ENCODE measurements at regions not wholly inside any gene's neighbourhood (a gene's known extent, or its start where the extent isn't known, plus 50 kb on each side); places are given as distances from the start of the nearest gene placed in this dataset.
"Not testable (repeated sequence)": the region's sequence is repeated elsewhere in the genome, so short reads cannot be mapped to it uniquely, and the experiment has no call there.

DNA sequence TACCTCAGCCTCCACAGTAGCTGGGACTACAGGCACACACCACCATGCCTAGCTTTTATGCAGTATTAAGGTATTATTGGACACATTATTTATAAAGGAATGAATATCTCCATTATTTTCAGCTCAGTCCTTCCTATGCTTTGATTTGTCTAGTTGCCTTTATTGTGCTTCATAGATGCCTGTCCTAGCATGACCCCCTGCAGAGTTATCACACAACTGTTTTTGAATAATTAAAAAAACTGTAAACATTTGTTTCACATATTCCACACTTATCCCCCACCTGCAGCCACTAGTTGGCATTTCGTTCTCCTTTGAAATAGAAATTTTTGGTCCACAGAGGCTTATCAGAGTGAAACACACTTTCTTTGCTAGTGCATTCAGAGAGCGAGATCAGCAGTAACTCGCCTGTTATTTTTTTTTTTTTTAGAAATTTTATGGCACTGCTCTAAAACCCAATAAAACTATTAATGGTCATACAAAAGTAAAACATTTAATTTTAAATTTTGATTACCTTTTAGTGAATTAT is 151.8 kb upstream of the RASA1 start:
- DNase-seq: no peak

DNA sequence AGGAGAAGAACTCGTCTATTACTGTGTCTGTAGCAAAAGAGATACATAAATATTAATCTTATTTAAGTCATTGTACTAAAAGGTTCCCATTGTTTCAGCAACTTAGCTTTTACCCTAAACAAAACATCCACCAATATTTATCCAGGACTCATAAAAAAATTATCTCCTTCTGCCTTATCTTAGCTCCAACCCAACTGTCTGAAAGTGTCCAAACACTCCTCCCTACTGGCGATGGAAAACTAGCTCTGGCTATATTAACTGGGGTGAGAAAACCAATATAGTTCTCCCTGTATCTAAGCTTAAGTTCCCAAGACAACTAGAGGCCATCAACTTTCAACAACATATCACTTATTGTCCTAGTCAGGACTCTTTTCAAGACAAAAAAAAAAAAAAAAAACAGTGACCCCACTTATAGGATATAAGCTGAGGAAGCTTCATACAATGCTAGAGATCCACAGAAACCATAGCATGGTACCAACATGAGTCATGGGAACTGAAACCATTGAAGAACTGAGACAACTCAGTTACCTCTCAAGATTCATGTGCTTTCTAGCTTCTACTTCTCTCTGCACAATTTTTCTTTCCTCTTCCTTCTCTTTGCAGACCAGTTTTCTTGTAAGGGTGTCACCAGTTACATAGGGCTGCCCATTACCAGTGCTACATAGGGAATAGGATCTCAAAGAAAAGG is 150.7 kb upstream of the RASA1 start:
- DNase-seq: no peak

DNA sequence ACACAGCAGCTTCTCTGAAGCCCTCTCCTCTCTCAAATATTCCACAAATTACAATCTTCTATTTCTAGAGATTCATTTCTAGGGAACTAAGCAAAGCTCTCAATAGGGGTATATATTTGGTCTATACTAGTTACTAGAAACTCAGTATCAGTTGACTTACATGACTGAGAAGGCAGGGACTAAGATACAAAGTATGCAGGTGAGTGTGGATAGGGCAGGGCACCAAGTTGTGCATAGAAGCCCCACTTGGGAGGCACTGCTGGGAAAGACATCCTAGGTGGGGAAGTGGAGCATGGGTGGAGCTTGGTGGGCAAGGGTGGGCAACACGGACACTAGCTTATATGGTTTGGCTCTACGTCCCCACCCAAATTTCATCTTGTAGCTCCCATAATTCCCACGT is 148.1 kb upstream of the RASA1 start:
- DNase-seq: no peak

DNA sequence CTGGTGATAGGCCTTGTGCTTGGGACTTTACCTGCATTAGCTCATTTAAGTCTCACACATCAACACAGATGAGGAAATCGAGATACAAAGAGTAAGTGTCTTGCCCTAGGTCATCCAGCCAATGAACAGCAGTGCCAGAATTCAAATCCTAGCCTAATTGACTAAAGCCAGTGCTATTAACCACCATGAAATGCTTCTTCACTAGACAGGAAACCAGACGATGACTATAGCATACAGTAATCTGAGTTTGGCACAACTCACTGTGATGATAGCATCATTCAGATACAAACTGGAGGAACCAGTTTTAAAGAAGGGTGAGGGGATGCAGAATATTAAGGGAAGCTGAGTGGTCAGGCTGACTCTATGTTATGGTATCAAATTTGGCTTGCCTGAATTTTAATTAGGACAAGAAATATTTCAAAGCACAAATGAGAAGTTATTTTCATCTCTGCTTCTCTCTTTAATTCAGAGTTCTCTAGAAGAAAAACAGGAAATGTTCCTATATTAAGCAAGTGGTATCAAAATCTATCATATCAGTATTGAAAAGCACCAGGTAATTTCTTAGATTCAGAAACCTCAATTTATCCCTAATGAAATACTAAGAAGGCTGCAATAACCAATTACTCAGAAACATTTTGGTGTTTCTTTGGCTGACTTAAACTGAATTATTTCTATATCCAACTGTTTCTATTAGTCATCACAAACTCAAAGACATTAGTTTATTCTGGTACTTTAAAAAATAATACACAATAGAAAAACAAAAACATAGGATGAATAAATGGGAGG is 147.0 kb upstream of the RASA1 start:
- no peak for DNase-seq

DNA sequence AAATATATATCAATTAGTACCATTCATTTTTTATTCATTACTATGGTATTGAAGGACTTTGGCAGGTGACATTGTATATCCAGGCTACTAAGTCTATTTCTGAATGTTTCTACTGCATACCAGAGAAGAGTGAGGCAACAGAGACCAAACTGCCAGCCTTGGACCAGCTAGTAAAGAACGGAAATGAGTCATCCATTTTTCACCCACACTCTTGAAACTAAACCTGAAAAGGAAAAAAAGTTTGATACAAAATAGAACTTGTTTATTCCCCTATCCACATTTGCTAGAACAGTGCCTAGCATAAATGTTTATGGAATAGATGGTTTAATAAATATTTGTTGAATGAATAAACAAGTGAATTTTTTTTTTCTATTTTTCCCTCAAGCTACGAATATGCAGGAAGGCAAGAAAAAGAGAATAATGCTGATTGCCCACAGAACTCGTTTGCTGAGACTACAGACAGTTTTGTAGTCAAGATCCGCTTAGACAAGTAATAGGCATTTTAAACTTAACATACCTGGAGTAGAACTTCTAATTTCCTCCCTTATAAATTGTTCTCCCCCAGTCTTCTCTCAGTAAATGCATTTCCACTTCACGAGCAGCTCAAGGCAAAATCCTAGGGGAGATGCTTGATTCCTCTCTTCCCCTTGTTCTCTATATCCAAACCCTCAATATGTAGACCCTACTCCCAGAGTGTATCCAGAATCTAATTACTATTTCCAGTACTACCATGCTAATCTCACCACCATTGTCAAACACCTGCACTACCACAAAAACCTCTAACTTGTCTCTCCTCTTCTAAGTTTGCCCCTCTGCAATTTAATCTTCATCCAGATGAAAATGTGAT is 146.2 kb upstream of the RASA1 start:
- DNase-seq: no peak

DNA sequence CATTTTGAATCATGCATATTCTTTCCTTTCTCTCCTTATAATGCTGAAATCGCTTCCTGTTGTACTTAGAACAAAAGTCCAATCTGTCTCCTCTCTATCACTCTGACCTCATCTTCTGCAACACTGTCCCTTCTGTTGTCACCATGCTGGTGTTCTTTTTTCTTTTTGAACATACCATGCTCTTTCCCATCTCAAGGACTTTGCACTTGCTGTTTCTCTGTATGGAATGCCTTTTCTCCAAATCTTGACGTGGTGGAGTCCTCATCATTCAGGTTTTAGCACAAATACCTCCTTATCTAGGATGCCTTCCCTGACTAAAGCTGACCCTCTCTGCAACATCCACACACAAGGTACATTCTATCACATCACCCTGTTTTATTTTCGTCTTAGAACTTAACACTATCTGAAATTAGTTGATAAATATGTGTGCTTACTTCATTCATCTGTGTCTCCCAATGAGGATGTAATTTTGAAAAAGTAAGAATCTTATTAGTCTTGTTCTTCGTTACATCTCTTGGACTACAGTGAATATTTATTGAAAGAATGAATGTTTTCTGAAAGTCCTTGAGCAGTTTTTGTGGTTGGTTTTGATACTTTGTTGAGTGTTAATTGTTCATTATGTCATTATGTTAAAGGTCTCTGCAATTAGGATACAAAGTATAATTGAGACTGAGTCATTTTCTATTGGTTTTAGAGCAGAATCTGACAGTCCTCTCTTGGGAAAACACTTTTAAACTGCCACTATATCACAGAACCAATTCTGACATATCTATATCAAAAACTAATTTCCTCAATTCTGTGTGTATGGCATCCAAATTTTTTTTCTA is 145.3 kb upstream of the RASA1 start:
- no peak for DNase-seq

DNA sequence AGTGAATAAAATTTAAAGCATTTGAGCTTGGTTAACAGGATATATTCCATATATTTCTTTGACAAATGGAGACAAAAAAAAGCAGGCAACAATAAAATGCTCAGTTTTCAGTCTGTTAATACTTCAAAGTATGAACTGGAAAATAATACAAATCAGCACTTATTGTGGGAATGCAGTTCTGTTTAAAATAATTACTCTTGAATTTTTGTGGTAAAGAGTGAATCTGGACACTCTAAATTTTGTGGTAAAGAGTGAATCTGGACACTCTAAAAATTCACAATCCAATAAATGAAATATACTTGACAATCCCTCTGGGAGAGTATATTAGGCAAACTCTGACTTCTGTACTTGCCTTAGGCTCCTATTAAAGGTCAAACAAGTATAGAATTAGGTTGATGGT is 141.9 kb upstream of the RASA1 start:
- no peak for DNase-seq

DNA sequence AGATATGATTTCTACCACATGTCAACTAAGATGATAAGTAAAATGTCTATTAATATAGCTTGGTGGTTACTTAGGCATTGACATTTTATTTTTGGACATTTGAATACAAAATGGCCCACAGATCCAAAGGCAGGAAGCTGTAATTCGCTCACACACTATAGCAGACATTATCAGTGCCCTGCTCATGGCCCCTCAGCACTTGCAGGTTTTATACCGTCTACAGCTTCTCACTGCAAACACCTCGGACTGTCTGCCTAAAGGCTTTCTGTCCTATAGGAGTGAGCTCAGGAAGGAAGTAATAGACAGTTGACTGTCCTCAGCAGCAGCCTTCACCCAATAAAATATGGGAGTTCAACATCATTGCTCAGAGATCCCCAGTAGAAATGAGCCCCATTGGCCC is 140.8 kb upstream of the RASA1 start:
- no peak for DNase-seq

DNA sequence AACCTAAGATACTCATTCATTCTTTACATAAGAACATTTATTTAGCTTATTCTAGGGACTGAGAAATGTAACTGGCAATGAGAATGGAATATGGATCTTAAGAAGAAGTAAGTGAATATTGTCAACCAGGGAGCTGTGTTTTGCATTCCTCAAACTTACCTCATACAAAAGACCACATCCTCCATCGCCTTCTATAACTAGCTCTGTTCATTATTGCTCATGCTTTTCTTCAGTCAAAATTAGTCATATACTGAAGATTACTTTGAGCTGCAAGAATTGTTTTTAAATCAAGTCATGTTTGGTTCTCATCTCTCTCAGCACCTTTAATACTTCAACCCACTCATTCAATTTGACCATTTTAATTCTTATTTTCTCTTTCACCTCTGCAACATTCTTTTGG is 140.3 kb upstream of the RASA1 start:
- DNase-seq: no peak

DNA sequence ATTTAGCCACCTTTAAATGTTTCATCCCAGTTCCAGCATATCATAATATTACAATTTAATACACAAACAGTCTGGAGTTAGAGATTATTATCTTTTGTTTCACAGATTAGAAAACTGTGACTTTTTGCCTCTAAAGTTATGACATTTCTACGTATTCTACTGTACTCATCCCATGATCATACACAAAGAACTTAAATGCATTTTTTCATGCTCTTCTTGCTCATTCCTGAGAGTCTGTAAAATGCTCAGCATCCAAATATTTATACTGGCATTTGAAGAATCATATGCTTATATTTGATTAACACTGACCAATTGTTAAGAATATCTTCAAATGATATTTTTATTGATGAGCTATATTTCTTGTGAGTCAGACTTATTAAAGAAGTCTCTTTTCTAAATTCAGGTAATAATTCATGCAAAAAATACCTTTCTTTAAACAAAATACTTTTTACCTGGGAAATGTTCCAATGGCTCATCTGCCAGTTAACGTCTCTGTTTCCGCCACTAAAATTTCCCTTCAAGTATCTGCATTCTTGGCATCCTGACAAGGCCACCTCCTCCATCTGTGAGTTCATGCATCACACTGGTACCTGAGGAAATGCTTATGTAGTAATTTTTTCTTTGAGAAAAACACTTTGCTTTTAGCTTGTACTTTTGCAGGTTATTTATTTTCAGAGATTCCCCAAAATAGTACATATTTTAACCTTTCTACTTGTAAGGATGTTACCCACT is 139.6 kb upstream of the RASA1 start:
- DNase-seq: no peak

DNA sequence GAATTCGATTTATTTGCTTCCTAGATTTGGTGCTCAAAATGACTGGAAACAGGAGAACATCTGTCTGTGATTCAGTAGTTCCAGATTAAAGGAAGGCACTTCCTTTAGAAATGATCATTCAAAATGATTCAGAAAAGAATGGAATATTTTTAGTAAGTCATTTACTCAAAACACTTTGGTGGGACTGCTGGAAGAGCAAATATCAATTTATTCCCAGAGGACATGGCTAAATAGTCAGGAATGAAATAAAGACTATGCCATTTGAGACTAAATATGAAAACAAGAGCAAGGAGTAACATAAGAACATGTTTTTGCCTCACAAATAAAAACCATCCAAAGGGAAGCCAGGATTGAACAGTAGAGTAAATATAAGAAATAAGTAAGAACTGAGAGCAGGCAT is 138.6 kb upstream of the RASA1 start:
- DNase-seq: no peak

DNA sequence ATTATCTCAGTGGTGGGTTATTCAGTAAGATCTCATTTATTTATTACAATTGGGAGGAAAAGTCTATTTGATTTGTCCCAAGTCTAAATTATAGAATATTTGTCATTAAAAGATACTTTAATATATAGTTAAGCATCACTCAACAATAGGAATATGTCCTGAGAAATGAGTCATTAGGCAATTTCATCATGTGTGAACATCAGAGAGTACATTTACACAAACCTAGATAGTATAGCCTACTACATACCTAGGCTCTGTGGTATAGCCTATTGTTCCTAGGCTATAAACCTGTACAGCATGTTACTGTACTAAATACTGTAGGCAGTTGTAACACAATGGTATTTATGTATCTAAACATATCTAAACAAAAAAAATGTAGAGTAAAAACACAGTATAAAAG is 135.0 kb upstream of the RASA1 start:
- DNase-seq: no peak

DNA sequence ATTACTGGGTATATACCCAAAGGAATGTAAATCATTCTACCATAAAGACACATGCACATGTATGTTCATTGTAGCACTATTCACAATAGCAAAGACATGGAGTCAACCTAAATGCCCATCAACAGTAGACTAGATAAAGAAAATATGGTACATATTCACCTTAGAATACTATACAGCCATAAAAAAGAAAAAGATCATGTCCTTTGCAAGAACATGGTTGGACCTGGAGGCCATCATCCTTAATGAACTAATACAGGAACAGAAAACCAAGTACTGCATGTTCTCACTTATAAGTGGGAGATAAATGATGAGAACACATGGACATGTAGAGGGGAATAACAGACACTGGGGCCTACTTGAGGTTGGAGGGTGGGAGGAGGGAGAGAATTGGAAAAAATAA is 133.2 kb upstream of the RASA1 start:
- not testable (repeated sequence) for DNase-seq

DNA sequence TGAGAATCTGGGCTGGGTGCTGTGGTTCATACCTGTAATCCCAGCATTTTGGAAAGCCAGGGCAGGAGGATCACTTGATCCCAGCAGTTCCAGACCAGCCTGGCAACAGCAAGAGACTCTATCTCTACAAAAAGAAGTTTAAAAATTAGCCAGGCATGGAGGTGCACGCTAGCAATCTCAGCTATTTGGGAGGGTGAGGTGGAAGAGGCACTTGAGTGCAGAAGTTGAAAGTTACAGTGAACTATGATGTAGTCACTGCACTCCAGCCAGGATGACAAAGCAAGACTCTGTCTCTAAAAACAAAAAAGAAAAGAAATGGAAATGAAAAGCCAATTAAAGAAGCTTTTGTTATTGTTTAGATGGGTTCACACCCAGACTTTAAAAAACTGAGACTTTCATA is 131.6 kb upstream of the RASA1 start:
- DNase-seq: no peak

DNA sequence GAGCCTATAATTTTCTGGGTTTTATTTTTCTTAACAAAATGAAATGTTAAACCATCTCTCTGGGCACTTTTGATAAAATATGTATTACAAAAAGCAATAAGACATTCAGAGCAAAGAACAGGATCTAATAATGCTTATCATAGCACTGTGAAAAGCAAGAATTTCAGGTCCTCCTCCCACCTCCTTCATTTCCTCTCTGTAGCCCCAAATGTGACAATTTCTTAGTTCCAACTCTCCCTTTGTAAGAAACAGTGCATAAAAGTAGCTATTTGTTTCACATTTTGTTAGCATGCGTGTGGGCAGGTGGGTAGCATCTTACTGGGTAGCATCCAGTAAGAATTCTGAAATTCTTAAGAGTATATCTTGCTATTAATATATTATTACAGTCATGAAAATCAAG is 130.9 kb upstream of the RASA1 start:
- DNase-seq: no peak

DNA sequence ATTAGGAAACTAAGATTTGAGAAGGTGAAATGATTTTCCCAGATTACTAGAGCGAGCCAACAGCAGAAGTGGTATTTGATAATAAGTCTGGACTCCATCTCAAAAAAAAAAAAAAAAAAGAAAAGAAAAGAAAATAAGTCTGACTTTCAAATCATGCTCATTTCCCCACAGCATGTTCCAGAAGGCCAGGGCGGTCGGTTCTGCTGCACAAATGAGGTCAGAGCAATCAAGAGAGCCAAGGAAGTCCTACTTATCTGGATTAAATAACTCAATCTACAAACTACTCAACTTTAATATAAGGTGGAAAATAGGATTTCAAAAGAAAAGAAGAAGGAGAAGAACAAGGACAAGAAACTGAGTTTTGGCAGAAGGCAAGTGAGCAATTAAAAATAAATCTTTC is 130.4 kb upstream of the RASA1 start:
- no peak for DNase-seq

DNA sequence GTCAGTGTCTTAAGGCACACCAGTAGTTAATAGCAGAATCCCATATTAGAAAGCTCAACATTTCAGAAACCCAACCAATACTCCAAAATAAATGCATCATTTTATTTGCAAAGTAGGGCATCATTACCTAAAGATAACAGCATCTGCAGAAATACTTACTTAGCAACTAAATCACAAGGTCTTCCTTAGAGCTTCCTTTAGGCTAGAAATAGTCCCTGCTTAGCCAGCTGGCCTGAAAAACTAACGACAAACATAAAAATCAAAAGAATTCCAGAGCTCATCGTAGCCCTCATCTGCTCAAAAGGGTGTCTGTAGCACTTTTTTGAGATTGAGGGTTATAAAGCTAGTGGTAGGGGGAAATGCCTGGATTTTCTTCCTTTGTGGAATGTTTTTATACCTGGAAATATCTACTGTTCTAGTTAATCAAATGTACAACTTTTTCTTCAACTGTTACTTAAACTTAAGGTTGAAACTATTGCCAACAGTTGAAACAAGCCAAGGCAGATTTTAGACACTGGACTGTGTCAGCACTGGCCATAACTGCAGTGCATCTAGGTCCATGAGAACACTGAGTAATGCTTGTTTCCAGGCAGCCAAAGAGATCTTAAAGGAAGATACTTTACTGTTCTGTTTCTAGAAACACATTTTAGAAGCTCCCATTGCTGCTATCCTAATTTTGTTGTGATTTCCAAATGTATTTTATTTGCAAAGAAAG is 129.4 kb upstream of the RASA1 start:
- no peak for DNase-seq

DNA sequence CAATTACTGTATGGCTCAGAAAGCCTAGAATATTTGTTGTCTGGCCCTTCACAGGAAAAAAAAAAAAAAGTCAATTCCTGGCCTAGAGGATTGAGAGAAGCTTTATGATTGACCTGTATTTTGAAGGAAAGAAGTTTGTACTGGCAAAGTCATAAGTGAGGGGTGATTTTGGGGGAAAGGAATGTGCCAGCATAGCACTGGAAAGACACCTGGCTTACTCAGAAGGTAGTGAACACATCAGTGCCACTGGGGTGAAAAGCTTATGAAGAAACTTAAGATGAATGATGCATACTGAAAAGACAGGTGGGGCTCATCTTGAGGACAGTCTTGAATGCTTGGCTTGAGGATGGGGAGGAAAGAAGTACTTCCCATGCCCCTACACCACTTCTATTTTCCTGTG is 127.9 kb upstream of the RASA1 start:
- no peak for DNase-seq

DNA sequence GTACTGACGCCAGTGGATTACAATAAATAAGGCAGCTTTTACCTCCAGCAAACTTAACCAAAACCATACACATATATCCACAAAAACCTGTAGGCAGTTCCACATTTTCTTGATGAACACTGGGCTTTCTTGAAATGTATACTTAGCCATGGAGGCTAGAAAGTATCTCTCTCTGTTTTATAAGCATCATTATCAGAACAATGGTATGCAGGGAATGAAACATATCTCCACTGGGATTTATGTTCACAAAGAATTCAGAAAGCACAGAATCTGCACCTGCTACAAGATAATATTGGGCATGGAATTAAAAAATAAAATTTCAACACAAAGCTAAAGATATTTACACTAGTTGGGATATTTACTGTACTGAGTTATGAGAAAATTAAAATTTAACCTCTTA is 126.1 kb upstream of the RASA1 start:
- DNase-seq: no peak

DNA sequence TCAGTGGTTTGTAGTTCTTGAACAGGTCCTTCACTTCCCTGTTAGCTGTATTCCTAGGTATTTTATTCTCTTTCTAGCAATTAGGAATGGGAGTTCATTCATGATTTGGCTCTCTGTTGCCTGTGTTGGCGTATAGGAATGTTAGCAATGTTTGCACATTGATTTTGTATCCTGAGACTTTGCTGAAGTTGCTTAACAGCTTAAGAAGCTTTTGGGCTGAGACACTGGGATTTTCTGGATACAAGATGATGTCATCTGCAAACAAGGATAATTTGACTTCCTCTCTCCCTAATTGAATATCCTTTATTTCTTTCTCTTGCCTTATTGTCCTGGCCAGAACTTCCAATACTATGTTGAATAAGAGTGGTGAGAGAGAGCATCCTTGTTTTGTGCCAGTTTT is 121.8 kb upstream of the RASA1 start:
- not testable (repeated sequence) for DNase-seq

DNA sequence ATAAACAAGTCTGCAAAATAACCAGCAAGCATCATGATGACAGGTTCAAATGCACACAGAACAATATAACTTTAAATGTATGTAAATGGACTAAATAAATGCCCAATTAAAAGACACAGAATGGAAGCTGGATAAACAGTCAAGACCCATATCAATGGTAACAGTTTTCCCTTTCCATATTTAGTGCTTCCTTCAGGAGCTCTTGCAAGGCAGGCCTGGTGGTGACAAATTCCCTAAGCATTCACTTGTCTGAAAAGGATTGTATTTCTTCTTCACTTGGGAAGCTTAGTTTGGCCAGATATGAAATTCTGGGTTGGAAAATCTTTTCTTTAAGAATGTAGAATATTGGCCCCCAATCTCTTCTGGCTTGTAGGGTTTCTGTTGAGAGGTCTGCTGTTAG is 120.2 kb upstream of the RASA1 start:
- DNase-seq: no peak
